Keratinocyte (primary cell): ENCODE measurements at regions not wholly inside any gene's neighbourhood (a gene's known extent, or its start where the extent isn't known, plus 50 kb on each side); places are given as distances from the start of the nearest gene placed in this dataset.

Source experiments
- EZH2 ChIP-seq: IDR thresholded peaks from one replicate; pipeline ENCODE4 v1.6.1; 2012; ENCODE audit warnings: inconsistent platforms, mild to moderate bottlenecking, low read length, moderate library complexity
- TF ChIP-seq, protein P1 (sequence below), 3 experiments: IDR thresholded peaks in 1 of 3; conservative IDR thresholded peaks in 1 of 3; optimal IDR thresholded peaks in 1 of 3; 2 replicates in 2 of 3; 3 replicates in 1 of 3; pipeline versions ENCODE3 to v1.5.1; 2011; ENCODE audit warnings: low read length in 3 of 3, mild to moderate bottlenecking in 3 of 3, moderate library complexity in 2 of 3, control low read depth in 1 of 3, inconsistent platforms in 1 of 3; ENCODE audit not compliant: insufficient read depth in 2 of 3; ENCODE audit errors: extremely low read depth in 1 of 3

DNA sequence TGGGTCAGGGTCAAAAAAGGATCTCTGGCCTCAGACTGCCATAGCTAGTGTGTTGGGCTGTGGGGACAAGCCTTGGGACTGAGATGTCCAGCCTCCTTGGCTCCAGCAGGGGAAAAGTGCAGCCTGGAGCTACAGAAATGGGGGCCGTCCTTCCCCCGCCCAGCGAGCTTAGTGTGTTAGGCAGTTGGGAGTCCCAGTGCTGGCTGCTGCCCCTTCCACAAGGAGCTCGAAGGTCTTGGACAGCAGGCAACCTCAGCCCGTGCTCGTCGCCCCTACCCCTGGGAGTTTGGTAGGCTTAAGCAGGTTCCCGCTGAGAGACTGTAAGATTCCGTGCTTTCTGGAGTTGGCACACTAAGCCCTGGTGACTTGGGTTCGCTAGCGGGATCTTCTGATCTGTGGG, 293.0 kb upstream of the CDH12 start:
- TF ChIP-seq, protein P1, sequence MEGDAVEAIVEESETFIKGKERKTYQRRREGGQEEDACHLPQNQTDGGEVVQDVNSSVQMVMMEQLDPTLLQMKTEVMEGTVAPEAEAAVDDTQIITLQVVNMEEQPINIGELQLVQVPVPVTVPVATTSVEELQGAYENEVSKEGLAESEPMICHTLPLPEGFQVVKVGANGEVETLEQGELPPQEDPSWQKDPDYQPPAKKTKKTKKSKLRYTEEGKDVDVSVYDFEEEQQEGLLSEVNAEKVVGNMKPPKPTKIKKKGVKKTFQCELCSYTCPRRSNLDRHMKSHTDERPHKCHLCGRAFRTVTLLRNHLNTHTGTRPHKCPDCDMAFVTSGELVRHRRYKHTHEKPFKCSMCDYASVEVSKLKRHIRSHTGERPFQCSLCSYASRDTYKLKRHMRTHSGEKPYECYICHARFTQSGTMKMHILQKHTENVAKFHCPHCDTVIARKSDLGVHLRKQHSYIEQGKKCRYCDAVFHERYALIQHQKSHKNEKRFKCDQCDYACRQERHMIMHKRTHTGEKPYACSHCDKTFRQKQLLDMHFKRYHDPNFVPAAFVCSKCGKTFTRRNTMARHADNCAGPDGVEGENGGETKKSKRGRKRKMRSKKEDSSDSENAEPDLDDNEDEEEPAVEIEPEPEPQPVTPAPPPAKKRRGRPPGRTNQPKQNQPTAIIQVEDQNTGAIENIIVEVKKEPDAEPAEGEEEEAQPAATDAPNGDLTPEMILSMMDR (optimal IDR thresholded peaks at IDR 0.05 in 1 of 3, IDR thresholded peaks at IDR 0.05 in 1 of 3, conservative IDR thresholded peaks at IDR 0.05 in 1 of 3; ENCODE audit: extremely low read depth in 1 of 3, insufficient read depth in 2 of 3, low read length in 3 of 3): no peak
- no peak for TF ChIP-seq EZH2
